ENCODE measurements at regions not wholly inside any gene's neighbourhood (a gene's known extent, or its start where the extent isn't known, plus 50 kb on each side); places are given as distances from the start of the nearest gene placed in this dataset.

DNA sequence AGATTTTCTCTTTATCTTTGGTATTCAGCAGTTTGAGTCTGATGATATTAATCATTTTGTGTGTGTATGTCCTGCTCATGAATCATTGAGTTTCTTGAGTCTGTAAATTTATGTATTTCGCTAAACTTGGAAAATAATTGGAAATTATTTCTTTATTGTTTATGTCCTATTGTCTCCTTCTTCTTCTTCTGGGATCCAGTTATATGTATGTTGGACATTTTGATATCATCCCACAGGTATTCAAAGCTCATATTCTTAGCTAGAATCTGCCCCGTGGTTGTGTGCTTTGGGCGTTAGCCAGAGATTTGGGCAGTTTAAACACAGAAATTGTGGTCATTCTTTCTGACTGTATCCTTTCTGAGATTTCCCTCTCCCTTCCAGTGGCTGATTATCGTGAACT, 243.0 kb upstream of the SPRED2 start:
- Histone ChIP-seq H3K4me3 (ENCODE audit: low read length, poor library complexity, severe bottlenecking) (no peak overlapping the region), H2AFZ (ENCODE audit: low read length) (no peak overlapping the region), H4K20me1 (ENCODE audit: insufficient read depth, low read length, poor library complexity, severe bottlenecking) (no peaks in the 10 kb centered on the region), H3K9me2 (replicated peaks; ENCODE audit: low read depth, low read length) (no peaks in the 10 kb centered on the region), H3K36me3 (ENCODE audit: insufficient read depth, low read length) (no peaks in the 10 kb centered on the region), H3K9me3 (ENCODE audit: insufficient read depth, low read depth, low read length) (no peaks in the 10 kb centered on the region), H3K9ac (ENCODE audit: low read depth, low read length, poor library complexity, severe bottlenecking) (no peak overlapping the region), H3F3A (ENCODE audit: low read depth) (no peaks in the 10 kb centered on the region), H3K4me1 (ENCODE audit: insufficient read depth, low read length, poor library complexity, severe bottlenecking) (no peaks in the 10 kb centered on the region), H3K27me3 (ENCODE audit: insufficient read depth, low read length, poor library complexity, severe bottlenecking) (no peaks in the 10 kb centered on the region), H3K79me2 (ENCODE audit: insufficient read depth, low read length) (no peaks in the 10 kb centered on the region), H3K4me2 (ENCODE audit: low read depth, low read length, poor library complexity, severe bottlenecking) (no peak overlapping the region)
- TF ChIP-seq, protein P1, sequence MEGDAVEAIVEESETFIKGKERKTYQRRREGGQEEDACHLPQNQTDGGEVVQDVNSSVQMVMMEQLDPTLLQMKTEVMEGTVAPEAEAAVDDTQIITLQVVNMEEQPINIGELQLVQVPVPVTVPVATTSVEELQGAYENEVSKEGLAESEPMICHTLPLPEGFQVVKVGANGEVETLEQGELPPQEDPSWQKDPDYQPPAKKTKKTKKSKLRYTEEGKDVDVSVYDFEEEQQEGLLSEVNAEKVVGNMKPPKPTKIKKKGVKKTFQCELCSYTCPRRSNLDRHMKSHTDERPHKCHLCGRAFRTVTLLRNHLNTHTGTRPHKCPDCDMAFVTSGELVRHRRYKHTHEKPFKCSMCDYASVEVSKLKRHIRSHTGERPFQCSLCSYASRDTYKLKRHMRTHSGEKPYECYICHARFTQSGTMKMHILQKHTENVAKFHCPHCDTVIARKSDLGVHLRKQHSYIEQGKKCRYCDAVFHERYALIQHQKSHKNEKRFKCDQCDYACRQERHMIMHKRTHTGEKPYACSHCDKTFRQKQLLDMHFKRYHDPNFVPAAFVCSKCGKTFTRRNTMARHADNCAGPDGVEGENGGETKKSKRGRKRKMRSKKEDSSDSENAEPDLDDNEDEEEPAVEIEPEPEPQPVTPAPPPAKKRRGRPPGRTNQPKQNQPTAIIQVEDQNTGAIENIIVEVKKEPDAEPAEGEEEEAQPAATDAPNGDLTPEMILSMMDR (conservative IDR thresholded peaks at IDR 0.05; ENCODE audit: low read length), result no peak
- no peak for TF ChIP-seq EZH2phosphoT487 (IDR thresholded peaks at IDR 0.05; ENCODE audit: borderline replicate concordance)

DNA sequence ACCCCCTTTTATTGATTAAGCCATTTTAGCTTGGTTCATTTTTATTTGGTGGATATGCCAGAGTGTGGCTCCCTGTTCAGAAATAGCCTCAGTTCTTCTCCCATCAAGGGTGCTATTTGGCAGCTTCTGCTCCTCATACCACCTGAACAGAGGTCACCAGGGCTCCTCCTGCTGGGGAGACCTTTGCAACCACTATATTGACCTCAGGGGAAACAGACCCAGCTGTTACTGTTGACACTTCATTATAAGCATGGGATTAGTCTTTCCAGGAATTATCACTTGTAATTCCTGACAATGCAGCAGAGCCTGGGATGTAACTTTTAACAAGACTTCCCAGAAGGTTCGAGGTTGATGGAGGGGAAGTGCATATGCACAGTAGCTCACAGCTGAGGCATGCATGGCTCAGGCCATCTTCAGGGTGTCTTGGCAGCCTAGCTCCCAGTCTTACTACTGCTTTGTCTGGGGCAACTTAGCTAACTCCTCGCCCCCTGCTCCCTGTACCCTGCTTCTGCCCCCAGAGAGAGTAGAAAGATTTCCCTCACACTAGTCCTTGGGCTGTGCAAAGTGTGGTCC, 239.4 kb upstream of the SPRED2 start:
- H3K36me3 ChIP-seq (ENCODE audit: insufficient read depth, low read length), result no peaks in the 10 kb centered on the region
- TF ChIP-seq EZH2phosphoT487 (IDR thresholded peaks at IDR 0.05; ENCODE audit: borderline replicate concordance), result no peak
- TF ChIP-seq, protein P1 (conservative IDR thresholded peaks at IDR 0.05; ENCODE audit: low read length), result no peak; the same call in 1 of the 2 replicates
- no peak overlapping the region for H2AFZ ChIP-seq (ENCODE audit: low read length)

DNA sequence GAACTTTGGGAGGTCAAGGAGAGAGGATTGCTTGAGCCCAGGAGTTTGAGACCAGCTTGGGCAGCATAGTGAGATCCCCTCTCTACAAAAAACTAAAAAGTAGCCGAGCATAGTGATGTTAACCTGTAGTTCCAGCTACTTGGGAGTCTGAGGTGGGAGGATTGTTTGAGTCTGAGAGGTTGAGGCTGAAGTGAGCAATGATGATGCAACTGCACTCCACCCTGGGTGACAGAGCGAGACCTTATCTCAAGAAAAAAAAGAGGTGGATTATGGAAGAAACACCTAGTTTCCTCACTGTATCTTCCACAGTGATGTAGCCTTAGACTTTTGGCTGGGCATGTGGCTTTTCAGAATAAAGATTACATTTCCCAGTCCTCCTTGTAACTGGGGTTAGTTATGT, 237.2 kb upstream of the SPRED2 start:
- TF ChIP-seq, protein P1 (conservative IDR thresholded peaks at IDR 0.05; ENCODE audit: low read length), result no peak
- TF ChIP-seq EZH2phosphoT487 (IDR thresholded peaks at IDR 0.05; ENCODE audit: borderline replicate concordance), result no peak
- no peak overlapping the region for H3K9ac ChIP-seq (ENCODE audit: low read depth, low read length, poor library complexity, severe bottlenecking)
- H2AFZ ChIP-seq (ENCODE audit: low read length), result no peak overlapping the region
- H3K4me3 ChIP-seq (ENCODE audit: low read length, poor library complexity, severe bottlenecking), result no peak overlapping the region
- H4K20me1 ChIP-seq (ENCODE audit: insufficient read depth, low read length, poor library complexity, severe bottlenecking), result no peaks in the 10 kb centered on the region
- no peak overlapping the region for H3K4me2 ChIP-seq (ENCODE audit: low read depth, low read length, poor library complexity, severe bottlenecking)
- no peaks in the 10 kb centered on the region for H3K27me3 ChIP-seq (ENCODE audit: insufficient read depth, low read length, poor library complexity, severe bottlenecking)
- H3K4me1 ChIP-seq (ENCODE audit: insufficient read depth, low read length, poor library complexity, severe bottlenecking), result no peaks in the 10 kb centered on the region
- no peaks in the 10 kb centered on the region for H3K36me3 ChIP-seq (ENCODE audit: insufficient read depth, low read length)
- no peaks in the 10 kb centered on the region for H3K9me2 ChIP-seq (replicated peaks; ENCODE audit: low read depth, low read length)
- no peaks in the 10 kb centered on the region for H3F3A ChIP-seq (ENCODE audit: low read depth)
- no peaks in the 10 kb centered on the region for H3K79me2 ChIP-seq (ENCODE audit: insufficient read depth, low read length)
- no peaks in the 10 kb centered on the region; the same call in 1 of the 2 replicates for H3K9me3 ChIP-seq (ENCODE audit: insufficient read depth, low read depth, low read length)

More for the DNA sequence above, 239.4 kb upstream of the SPRED2 start:
- H3K9me2 ChIP-seq (replicated peaks; ENCODE audit: low read depth, low read length), result no peaks in the 10 kb centered on the region
- no peaks in the 10 kb centered on the region for H3F3A ChIP-seq (ENCODE audit: low read depth)
- H3K27me3 ChIP-seq (ENCODE audit: insufficient read depth, low read length, poor library complexity, severe bottlenecking), result no peaks in the 10 kb centered on the region
- no peaks in the 10 kb centered on the region; the same call in 1 of the 2 replicates for H3K9me3 ChIP-seq (ENCODE audit: insufficient read depth, low read depth, low read length)
- H3K4me1 ChIP-seq (ENCODE audit: insufficient read depth, low read length, poor library complexity, severe bottlenecking), result no peaks in the 10 kb centered on the region
- H3K4me3 ChIP-seq (ENCODE audit: low read length, poor library complexity, severe bottlenecking), result no peak overlapping the region
- no peak overlapping the region for H3K9ac ChIP-seq (ENCODE audit: low read depth, low read length, poor library complexity, severe bottlenecking)
- no peaks in the 10 kb centered on the region for H4K20me1 ChIP-seq (ENCODE audit: insufficient read depth, low read length, poor library complexity, severe bottlenecking)
- no peaks in the 10 kb centered on the region for H3K79me2 ChIP-seq (ENCODE audit: insufficient read depth, low read length)
- no peak overlapping the region for H3K4me2 ChIP-seq (ENCODE audit: low read depth, low read length, poor library complexity, severe bottlenecking)

All from Loucy (cell line).